PC-9 (cell line): ENCODE measurements at regions not wholly inside any gene's neighbourhood (a gene's known extent, or its start where the extent isn't known, plus 50 kb on each side); places are given as distances from the start of the nearest gene placed in this dataset.

Source experiments
- CTCF ChIP-seq: fragments of 200-600 bp; sonication (generic); conservative IDR thresholded peaks from 2 replicates; pipeline ENCODE4 v1.6.1; 2017; ENCODE audit warnings: mixed run types, antibody characterized with exemption, mild to moderate bottlenecking, moderate library complexity
- EZH2 ChIP-seq: fragments of 200-600 bp; sonication (generic); IDR thresholded peaks from 2 replicates; pipeline ENCODE4 v1.8.0; 2017; ENCODE audit warnings: antibody characterized with exemption, low read depth

- TF ChIP-seq CTCF (no peak), EZH2 (no peak)
Measured at GRCh38 chr12:114266536-114266935, 139.4 kb downstream of the TBX5 start.
